HCT116 (cell line): ENCODE measurements at regions not wholly inside any gene's neighbourhood (a gene's known extent, or its start where the extent isn't known, plus 50 kb on each side); places are given as distances from the start of the nearest gene placed in this dataset.

Source experiments
- CTCF ChIP-seq, 3 experiments: fragments of 200-600 bp in 1 of 3; sonication (generic) in 1 of 3; IDR thresholded peaks in 2 of 3; conservative IDR thresholded peaks in 1 of 3; 2 replicates each; pipeline ENCODE4 v1.5.1; 2012 to 2017; ENCODE audit warnings: low read depth in 2 of 3, low read length in 2 of 3, antibody characterized with exemption in 1 of 3, borderline replicate concordance in 1 of 3, control low read depth in 1 of 3, mild to moderate bottlenecking in 1 of 3, mixed read lengths in 1 of 3, mixed run types in 1 of 3, moderate library complexity in 1 of 3; ENCODE audit not compliant: insufficient read depth in 1 of 3
- SIN3A ChIP-seq: IDR thresholded peaks from 2 replicates; pipeline ENCODE4 v1.6.1; 2012; ENCODE audit warnings: low read depth
- YY1 ChIP-seq: IDR thresholded peaks from 2 replicates; pipeline ENCODE4 v1.6.1; 2011; ENCODE audit warnings: low read length, low read depth, moderate library complexity, mild to moderate bottlenecking; ENCODE audit not compliant: insufficient replicate concordance; ENCODE audit errors: extremely low read depth

GRCh38 chr7:110418659-110419280 lies 672.2 kb upstream of the LRRN3 start:
- TF ChIP-seq SIN3A (no peak), YY1 (no peak), CTCF (IDR thresholded peaks at IDR 0.05 in 2 of 3, conservative IDR thresholded peaks at IDR 0.05 in 1 of 3; ENCODE audit: borderline replicate concordance in 1 of 3, insufficient read depth in 1 of 3, low read depth in 2 of 3, low read length in 2 of 3) (no peak)
